Neural cell (in vitro differentiated cells): ENCODE measurements at regions not wholly inside any gene's neighbourhood (a gene's known extent, or its start where the extent isn't known, plus 50 kb on each side); places are given as distances from the start of the nearest gene placed in this dataset.

Experiments
- H2AFZ ChIP-seq: fragments of 200-600, 300-800 bp; sonication (generic), shearing (Covaris generic); 2 replicates; pipeline ENCODE4 v1.6.0; 2014; ENCODE audit warnings: low read depth, mild to moderate bottlenecking, antibody characterized with exemption, low read length, moderate library complexity
- H3F3A ChIP-seq: fragments of 200-600 bp; shearing (Covaris generic); 2 replicates; pipeline ENCODE4 v1.6.1; 2016; ENCODE audit warnings: mild to moderate bottlenecking, moderate library complexity, mixed read lengths, antibody characterized with exemption, low read length; ENCODE audit not compliant: insufficient read depth, poor library complexity, severe bottlenecking
- H3K27ac ChIP-seq: fragments of 200-600, 300-800 bp; sonication (generic), shearing (Covaris generic); 2 replicates; pipeline ENCODE4 v1.5.1; 2014; ENCODE audit warnings: mild to moderate bottlenecking, low read length, moderate library complexity
- H3K27me3 ChIP-seq: fragments of 300-800, 200-600 bp; sonication (generic), shearing (Covaris generic); 2 replicates; pipeline ENCODE4 v1.6.0; 2014; ENCODE audit warnings: mild to moderate bottlenecking, low read depth, low read length, moderate library complexity; ENCODE audit not compliant: insufficient read depth
- H3K36me3 ChIP-seq: fragments of 300-800, 200-600 bp; sonication (generic), shearing (Covaris generic); 2 replicates; pipeline ENCODE4 v1.5.1; 2014; ENCODE audit warnings: mild to moderate bottlenecking, antibody characterized with exemption, low read length, moderate library complexity; ENCODE audit not compliant: insufficient read depth
- H3K4me2 ChIP-seq: fragments of 300-800, 200-600 bp; sonication (generic), shearing (Covaris generic); 2 replicates; pipeline ENCODE4 v1.6.0; 2014; ENCODE audit warnings: mild to moderate bottlenecking, low read length
- H3K4me3 ChIP-seq: fragments of 300-800, 200-600 bp; sonication (generic), shearing (Covaris generic); 2 replicates; pipeline ENCODE4 v1.5.1; 2014; ENCODE audit warnings: mild to moderate bottlenecking, low read length, moderate library complexity
- H3K79me2 ChIP-seq: fragments of 200-600 bp; shearing (Covaris generic); replicated peaks from 2 replicates; pipeline ENCODE4 v1.6.0; 2014; ENCODE audit warnings: mild to moderate bottlenecking, low read length, moderate library complexity; ENCODE audit not compliant: insufficient read depth
- H3K9ac ChIP-seq: fragments of 300-800, 200-600 bp; sonication (generic), shearing (Covaris generic); 2 replicates; pipeline ENCODE4 v1.6.1; 2016; ENCODE audit warnings: mild to moderate bottlenecking, low read length, mixed read lengths
- H3K9me2 ChIP-seq: fragments of 200-600 bp; shearing (Covaris generic); 2 replicates; pipeline ENCODE4 v1.6.1; 2016; ENCODE audit warnings: mild to moderate bottlenecking, low read length, mixed read lengths; ENCODE audit not compliant: insufficient read depth
- H3K9me3 ChIP-seq: fragments of 200-600, 300-800 bp; sonication (generic), shearing (Covaris generic); 2 replicates; pipeline ENCODE4 v1.6.1; 2016; ENCODE audit warnings: mild to moderate bottlenecking, mixed run types, low read length, moderate library complexity, mixed read lengths
- H4K20me1 ChIP-seq: fragments of 200-600 bp; shearing (Covaris generic); 2 replicates; pipeline ENCODE4 v1.6.1; 2016; ENCODE audit warnings: mild to moderate bottlenecking, mixed run types; ENCODE audit not compliant: insufficient read depth
- CTCF ChIP-seq: fragments of 450-650 bp; IDR thresholded peaks from 2 replicates; pipeline ENCODE4 v1.5.1; 2014; ENCODE audit warnings: antibody characterized with exemption, mild to moderate bottlenecking, moderate library complexity; ENCODE audit not compliant: poor library complexity, severe bottlenecking
- EP300 ChIP-seq: fragments of 450-650 bp; conservative IDR thresholded peaks from 2 replicates; pipeline ENCODE4 v1.6.1; 2014; ENCODE audit warnings: antibody characterized with exemption, mild to moderate bottlenecking, moderate library complexity; ENCODE audit not compliant: poor library complexity, severe bottlenecking
- EZH2 ChIP-seq: fragments of 200-600, 300-800 bp; shearing (Covaris generic), sonication (generic); IDR thresholded peaks from 2 replicates; pipeline ENCODE4 v1.6.1; 2014; ENCODE audit warnings: antibody characterized with exemption, low read length, borderline replicate concordance, mild to moderate bottlenecking; ENCODE audit not compliant: insufficient read depth, poor library complexity, severe bottlenecking
- MXI1 ChIP-seq: fragments of 450-650 bp; conservative IDR thresholded peaks from 2 replicates; pipeline ENCODE4 v1.6.1; 2014; ENCODE audit warnings: antibody characterized with exemption, mild to moderate bottlenecking; ENCODE audit not compliant: poor library complexity, severe bottlenecking
- POLR2AphosphoS5 ChIP-seq: IDR thresholded peaks from 2 replicates; pipeline ENCODE4 v1.6.1; 2012
- RAD21 ChIP-seq: fragments of 450-650 bp; conservative IDR thresholded peaks from 2 replicates; pipeline ENCODE4 v1.6.1; 2014; ENCODE audit warnings: antibody characterized with exemption, mild to moderate bottlenecking, moderate library complexity
- REST ChIP-seq: IDR thresholded peaks from 2 replicates; pipeline ENCODE4 v1.6.1; 2012; ENCODE audit warnings: borderline replicate concordance
- SMC3 ChIP-seq: fragments of 450-650 bp; conservative IDR thresholded peaks from 2 replicates; pipeline ENCODE4 v1.6.1; 2014; ENCODE audit warnings: antibody characterized with exemption, mild to moderate bottlenecking, moderate library complexity; ENCODE audit not compliant: poor library complexity
- TAF1 ChIP-seq: IDR thresholded peaks from 2 replicates; pipeline ENCODE4 v1.6.1; 2012; ENCODE audit warnings: low read depth

- Histone ChIP-seq H3K9ac (no peak overlapping the region), H3K9me2 (no peaks in the 10 kb centered on the region), H3F3A (no peaks in the 10 kb centered on the region), H3K4me2 (no peak overlapping the region), H3K36me3 (no peaks in the 10 kb centered on the region), H4K20me1 (no peaks in the 10 kb centered on the region), H3K27me3 (no peaks in the 10 kb centered on the region), H2AFZ (no peak overlapping the region), H3K27ac (no peak overlapping the region), H3K9me3 (no peaks in the 10 kb centered on the region), H3K4me3 (no peak overlapping the region), H3K79me2 (no peaks in the 10 kb centered on the region)
- TF ChIP-seq TAF1 (no peak), RAD21 (no peak), EP300 (no peak), REST (no peak), SMC3 (no peak), CTCF (no peak), MXI1 (no peak), EZH2 (no peak), POLR2AphosphoS5 (no peak)
Observed at GRCh38 chr16:6146874-6147425, 1049.4 kb upstream of the EEF2KMT start.

GRCh38 chr16:6146356-6146755, 1048.8 kb upstream of the EEF2KMT start:
- H3F3A ChIP-seq: no peaks in the 10 kb centered on the region
- H3K9me2 ChIP-seq: no peaks in the 10 kb centered on the region
- H3K4me3 ChIP-seq: no peak overlapping the region
- H3K79me2 ChIP-seq: no peaks in the 10 kb centered on the region
- TF ChIP-seq RAD21: no peak
- TF ChIP-seq EP300: no peak
- TF ChIP-seq CTCF: no peak
- TF ChIP-seq TAF1: no peak
- no peak for TF ChIP-seq POLR2AphosphoS5
- TF ChIP-seq SMC3: no peak
- TF ChIP-seq EZH2: no peak
- no peak for TF ChIP-seq MXI1
- no peak for TF ChIP-seq REST
- H3K27me3 ChIP-seq: no peaks in the 10 kb centered on the region
- H2AFZ ChIP-seq: no peak overlapping the region
- H4K20me1 ChIP-seq: no peaks in the 10 kb centered on the region
- no peak overlapping the region for H3K4me2 ChIP-seq
- H3K9ac ChIP-seq: no peak overlapping the region
- H3K27ac ChIP-seq: no peak overlapping the region
- no peaks in the 10 kb centered on the region for H3K9me3 ChIP-seq
- no peaks in the 10 kb centered on the region for H3K36me3 ChIP-seq
